ENCODE measurements at regions not wholly inside any gene's neighbourhood (a gene's known extent, or its start where the extent isn't known, plus 50 kb on each side); places are given as distances from the start of the nearest gene placed in this dataset.

GRCh38 chr5:12659686-12660085, 755.4 kb upstream of the CTNND2 start:
- no peak for TF ChIP-seq CTCF (conservative IDR thresholded peaks at IDR 0.05; ENCODE audit: low read depth in 2 of 2)
- no peak for TF ChIP-seq POLR2AphosphoS5 (IDR thresholded peaks at IDR 0.05; ENCODE audit: low read depth)
- TF ChIP-seq EZH2 (IDR thresholded peaks at IDR 0.05; ENCODE audit: low read depth, unreplicated experiment), result no peak
- TF ChIP-seq REST (IDR thresholded peaks at IDR 0.05; ENCODE audit: unreplicated experiment), result no peak
- no peak for TF ChIP-seq EZH2phosphoT487 (IDR thresholded peaks at IDR 0.05; ENCODE audit: unreplicated experiment)
- no peak for TF ChIP-seq ZNF462 (CRISPR knock-in tag; IDR thresholded peaks at IDR 0.05)

All from GM23338 (cell line).